HG03280 (cell line): ENCODE measurements at regions not wholly inside any gene's neighbourhood (a gene's known extent, or its start where the extent isn't known, plus 50 kb on each side); places are given as distances from the start of the nearest gene placed in this dataset.

ENCODE experiments used
- ATAC-seq: cut with Tn5 transposase; IDR thresholded peaks from one replicate; pipeline ENCODE4 v1.9.1; 2021; ENCODE audit warnings: mild to moderate bottlenecking, moderate library complexity; ENCODE audit not compliant: unreplicated experiment

DNA sequence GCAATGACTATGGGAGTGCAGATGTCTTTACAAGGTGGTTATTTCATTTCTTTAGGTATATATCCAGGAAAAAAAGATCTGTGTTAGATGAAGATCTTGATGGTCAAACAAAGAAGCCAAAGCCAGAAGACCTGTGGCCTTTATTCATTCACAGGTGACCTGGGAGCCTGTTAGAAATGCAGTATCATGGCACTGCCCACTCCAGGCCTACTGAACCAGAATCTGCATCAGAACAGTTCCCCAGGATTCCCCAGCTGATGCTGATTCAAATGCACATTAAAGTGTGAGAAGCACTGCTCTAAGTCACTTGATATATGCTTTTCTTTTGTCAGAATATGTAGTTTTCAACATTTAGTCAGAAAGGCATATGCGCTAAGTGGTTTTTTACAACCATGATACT, 251.1 kb downstream of the IPMK start:
- no peak for ATAC-seq

DNA sequence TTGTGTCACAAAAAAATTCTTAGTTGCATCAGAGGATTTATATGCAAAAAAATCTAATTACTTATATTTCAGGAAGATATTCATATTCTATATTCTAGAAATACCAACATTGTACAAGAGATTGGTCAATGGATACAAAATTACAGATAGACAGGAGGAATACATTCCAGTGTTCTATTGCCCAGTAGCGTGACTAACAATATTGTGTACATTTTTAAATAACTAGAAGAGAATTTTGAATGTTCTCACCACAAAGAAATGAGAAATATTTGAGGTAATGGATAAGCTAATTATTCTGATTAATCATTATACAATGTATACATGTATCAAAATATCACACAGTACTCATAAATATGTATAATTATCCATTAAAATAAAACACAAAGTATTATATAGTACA, 253.3 kb downstream of the IPMK start:
- ATAC-seq, result no peak

DNA sequence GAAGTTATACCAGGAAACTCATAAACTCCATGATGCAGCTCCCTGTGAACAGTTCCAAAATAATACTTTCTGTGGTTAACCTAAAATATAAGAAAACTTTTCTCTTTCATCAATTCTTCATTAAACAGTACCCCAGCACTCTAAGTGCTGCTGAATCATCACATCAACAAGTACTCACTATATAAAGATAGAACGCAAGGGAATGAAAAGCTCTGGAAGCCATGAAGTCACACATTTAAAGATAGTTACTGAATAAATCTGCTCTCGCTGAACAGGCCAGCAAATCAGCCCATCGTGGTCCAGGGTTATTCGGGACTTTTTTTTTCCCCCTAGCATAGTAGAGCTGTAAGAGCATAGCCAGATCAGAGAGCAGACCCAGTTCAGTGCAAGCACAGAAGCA, 254.3 kb downstream of the IPMK start:
- no peak for ATAC-seq

DNA sequence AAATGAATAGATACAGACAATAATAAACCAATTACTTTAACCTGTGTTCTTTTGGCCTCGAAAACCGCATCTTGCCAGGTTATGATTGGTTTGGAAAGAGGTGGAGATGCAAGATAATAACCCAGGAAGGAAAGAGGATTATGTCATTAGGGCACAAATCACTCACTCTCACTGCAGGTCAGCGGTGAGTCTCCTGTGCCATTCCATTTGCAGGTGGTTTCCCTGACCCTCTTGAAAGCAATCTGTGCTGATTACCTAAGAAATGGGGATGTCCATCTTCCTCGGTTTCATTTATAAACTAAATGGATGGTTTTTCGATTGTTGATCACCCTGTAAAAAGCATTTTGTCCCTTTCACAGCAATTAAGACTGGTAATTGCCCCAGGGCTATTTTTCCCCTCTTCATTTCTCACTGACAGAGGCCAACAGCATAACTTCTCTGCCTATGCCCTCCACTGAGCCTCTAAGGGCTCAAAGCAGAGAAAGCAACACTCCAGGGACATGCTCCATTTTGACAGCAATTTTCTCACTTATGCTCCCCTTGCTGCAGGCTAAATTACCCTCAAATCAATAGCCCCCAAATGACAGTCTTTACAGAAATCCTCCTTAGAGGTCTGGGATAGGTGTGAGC, 257.5 kb downstream of the IPMK start:
- ATAC-seq, result no peak

DNA sequence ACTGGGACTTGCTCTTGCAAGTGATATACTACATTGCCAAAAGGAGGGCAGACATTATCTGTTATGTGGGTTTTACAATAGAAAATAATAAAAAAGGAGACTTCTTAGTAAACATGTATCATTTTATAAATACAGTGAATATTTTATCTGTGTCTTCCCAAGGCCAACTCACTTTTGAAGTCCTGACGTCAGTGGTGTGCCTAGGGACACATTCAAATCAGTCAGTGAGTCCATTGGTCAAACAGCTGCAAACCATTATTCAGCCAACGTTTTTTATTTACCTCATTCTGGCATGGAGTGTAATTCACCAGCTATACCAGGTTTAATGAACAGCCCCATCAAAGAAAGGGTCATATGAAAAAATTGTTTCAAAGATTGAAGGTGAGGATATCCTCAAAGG, 263.7 kb downstream of the IPMK start:
- ATAC-seq, result no peak

DNA sequence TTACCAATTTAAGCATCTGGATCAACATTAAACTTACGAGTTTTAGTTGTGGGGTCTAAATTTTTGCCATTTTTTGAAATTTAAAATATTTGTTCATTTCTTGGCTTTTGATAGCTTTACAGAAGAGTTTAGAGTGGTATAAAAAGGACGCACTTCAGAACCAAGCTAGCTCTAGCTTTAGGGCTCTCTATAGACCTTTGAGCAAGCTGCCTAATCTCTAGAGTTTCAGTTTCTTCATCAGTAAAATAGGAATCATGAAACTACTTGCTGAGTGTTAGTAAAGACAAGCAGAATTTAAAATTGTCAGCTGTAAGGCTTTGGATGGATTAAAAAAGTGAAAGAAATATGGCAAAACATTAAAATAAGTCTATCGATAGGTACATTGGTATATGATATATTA, 266.5 kb downstream of the IPMK start:
- ATAC-seq, result no peak

DNA sequence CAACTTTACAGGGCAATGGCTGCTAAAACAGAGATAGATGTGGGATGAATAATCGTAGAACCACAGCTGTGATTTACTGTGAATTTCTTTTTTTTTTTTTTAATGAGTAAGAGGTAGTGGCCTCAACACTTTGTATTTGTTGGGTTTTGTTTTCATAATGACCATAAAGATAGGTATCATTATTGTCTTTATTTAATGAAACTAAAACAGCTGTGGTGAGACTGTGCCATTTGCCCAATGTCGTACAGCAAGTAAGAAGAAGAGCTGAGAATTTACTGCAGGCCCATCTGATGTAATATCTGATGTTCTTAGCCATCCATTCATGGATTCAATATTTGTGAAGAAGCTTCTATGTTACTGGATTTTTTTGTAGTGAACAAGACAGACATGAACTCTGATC, 271.2 kb downstream of the IPMK start:
- ATAC-seq, result no peak

DNA sequence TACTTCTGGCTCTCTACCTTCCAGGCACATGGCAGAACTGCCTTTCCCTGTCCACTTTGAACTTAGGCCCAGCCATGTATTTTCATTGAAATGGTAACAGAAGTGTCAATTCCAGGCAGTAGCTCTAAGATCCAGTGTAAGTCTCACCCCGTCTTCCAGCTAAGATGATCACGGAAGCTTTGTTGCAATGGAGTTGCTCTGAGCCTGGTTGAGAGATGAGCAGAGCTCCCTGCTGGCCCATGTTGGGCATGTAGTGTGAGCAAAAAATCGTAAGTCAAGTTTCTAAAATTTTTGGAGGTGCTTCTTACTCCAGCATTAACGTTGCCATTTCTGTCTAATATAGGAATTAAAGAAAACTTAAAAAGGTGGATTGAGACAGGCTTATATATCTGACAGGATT, 274.4 kb downstream of the IPMK start:
- ATAC-seq, result no peak

DNA sequence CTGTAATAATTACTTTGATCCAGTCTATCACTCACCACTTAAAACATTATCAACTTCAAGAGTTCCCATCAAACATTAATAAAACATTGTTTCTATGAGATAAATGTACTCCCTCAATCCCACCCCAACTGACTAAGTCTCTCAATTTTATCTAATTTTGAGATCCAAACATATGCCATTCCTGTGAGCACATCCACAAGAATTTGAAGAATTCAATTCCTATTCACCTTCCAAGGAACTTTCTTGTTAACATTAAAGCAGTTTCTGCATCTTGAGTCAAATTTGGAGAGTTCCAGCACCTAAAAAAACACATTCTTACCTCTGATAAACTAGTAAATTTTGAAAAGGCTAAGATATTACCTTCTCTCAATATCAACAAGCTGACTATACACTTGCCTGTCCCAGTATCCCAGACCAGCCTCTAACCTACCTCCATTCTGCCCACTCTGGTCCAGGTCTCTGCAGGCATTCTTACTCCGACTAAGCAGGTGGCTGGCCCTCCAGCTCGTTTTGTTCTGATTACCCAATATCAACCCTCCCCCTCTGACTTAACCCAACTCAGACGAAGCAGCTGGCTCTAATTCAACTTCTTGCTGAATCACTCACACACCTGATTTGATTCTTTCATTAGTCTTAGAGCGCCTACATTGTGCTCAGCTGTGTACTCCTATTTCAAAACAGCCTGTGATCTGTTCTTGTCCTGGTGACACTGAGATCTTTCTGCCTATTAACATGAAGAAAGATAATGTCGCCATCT, 275.2 kb downstream of the IPMK start:
- no peak for ATAC-seq

DNA sequence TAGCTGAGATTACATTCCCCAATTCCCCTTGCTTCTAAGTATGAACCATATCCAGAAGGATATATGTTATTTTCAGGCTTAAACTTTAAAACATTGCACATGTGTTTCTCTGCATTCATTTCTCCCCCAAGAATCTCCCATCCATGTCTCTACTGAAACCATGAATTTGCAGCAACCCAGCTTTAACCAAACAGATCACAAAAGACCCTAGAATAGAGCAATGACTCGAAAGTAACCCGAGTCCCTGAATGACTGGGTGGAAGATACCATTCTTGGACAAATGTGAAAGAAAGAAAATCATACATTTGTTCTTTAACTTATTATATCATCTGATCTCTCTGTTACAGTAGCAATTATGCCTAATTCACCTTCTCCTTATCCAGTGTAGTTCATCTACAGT, 278.7 kb downstream of the IPMK start:
- no peak for ATAC-seq

DNA sequence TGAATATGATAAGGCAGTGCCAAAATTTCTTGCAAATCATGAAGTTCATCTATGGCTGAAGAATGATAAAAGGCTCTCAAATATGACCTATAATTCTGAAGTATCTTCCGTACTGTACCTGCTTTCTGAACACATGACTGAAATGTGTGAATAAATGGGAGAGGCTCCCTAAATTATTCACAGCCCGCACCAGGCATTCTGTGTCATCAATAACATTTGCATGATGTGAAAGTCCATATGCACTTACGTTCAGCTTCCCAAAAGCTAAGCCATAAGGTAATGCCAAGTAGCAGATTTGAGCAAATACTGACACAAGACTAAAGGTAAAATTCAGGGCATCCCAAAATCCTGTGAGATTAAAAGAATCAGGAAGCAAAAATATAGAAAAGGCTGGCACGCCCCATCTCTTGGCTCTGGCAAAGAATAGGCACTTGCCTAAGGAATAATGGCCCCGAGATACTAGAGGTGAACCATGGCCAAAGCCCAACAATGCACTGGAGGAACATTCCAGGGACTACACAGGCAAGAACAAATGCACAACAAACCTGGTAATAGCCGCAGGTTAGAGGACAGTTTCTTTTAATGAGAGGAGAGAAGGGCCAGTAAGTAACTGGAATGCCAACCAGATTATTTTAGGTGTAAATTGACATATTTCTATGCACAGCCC, 280.5 kb downstream of the IPMK start:
- no peak for ATAC-seq

DNA sequence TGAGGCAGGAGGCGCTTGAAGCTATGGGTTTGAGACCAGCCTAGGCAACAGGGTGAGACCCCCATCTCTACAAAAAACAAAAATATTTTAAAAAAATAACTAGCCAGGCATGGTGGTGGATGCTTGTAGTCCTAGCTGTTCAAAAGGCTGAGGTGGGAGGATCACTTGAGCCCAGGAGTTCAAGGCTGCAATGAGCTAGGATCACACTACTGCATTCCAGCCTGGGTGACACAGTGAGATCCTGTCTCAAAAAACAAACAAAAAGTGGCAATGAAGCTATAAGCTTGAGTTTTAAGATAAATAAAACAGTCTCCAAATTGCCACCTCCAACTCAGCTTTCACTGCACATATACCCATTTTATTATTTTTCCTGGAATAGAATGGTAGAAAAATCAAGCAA, 281.3 kb downstream of the IPMK start:
- ATAC-seq, result no peak

DNA sequence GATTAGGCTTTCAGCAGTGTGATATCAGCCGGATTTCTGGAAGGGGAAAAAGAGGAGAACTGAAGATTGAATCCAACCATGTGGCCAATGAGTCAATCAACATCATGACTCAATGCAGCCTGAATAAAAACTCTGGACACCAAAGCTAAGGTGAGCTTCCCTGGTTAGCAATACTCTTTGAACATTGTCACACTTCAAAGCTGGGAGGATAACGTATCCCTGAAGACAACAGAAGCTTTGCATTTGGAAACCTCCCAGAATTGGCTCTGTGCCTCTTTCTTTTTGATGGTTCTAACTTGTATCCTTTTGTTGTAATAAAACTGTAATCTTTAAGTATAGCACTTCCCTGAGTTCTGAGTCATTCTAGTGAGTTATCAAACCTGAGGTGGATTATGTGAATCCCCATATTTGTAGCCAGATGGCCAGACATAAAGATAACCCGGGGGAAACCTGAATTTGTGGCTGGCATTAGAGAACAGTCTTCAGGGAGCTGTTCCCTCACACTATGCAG, 284.4 kb downstream of the IPMK start:
- no peak for ATAC-seq

DNA sequence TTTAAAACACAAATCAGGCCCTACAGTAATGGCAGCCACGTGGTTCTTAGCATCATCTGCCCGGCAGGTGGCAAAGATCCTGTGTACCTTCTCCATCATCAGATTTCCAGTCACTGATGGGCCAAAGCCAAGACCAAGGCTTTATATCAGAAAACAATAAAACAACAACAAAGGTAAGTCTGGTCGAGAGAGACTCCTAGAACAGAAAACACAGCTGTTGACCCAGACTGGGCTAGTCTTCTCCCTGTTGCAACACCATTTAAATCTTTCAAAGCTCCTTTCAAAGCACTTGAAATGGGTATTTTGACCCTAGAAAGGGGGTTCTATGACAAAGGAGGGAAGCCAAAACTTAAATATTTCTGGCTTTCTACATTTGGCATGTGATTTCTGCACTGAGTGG, 285.6 kb downstream of the IPMK start:
- no peak for ATAC-seq

DNA sequence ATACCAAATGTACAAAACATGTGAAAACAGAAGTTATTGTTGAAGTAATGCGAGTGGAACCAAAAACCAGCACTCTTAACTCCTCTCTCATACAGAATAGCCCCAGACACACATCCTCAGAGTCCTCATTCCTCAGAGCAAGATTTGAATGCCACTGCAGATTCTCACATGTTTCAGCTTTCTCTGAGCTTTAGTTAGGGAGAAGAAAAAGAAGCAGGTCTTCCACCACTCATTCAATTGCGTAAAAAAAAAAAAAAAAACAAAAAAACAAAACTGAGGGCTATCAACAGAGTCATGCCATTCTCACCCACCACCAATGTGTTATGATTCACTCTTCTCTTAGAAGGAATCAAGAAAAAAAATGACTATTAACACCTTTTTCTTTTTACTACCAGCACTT, 287.7 kb downstream of the IPMK start:
- no peak for ATAC-seq

DNA sequence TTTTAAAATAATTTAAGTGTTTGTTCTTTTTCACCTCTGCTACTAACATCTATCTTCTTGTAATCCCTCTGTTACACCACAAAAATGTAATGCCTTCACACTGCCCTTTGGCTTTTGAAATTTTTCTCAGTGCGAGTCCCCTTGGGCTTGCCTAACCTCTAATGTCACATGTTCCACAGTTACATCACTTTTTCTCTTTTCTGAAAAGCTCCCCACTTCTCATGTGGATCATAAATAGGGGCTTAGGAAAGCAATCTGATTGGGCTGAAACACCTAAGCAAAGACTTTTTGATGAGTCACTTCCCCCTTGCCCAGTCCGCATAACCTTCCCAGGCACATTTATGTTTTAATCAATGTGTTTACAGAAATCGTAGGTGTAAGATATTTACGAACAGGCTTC, 288.2 kb downstream of the IPMK start:
- no peak for ATAC-seq

DNA sequence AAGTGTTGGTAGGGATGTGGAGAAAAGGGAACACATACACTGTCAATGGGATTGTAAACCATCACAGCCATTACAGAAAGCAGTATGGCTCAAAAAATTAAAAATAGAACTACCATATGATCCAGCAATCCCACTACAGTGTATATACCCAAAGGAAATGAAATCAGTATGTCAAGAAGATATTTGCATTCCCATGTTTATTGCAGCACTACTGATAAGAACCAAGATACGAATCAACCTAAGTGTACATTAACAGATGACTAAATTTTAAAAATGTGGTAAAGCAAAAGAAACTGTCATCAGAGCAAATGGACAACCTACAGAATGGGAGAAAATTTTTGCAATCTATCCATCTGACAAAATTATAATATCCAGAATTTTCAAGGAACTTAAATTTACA, 290.4 kb downstream of the IPMK start:
- no peak for ATAC-seq

DNA sequence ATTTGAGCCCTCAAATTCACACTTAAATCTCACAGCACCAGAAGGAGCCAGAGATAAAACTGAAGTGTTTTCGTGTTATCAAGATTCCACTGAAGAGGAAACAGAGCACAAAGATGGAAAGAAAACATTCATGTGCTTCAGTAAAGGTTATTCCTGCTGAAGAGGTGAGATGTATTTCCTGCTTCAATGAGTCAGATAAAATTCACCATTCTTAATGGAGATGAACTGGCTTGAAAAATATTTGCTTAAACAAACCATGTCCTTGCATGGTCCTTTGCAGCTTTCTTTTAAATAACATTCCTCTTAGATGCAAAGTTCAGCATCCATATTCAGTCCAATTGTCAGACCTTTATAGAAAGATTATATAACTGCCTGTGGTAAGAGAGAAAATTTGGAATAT, 294.2 kb downstream of the IPMK start:
- no peak for ATAC-seq

DNA sequence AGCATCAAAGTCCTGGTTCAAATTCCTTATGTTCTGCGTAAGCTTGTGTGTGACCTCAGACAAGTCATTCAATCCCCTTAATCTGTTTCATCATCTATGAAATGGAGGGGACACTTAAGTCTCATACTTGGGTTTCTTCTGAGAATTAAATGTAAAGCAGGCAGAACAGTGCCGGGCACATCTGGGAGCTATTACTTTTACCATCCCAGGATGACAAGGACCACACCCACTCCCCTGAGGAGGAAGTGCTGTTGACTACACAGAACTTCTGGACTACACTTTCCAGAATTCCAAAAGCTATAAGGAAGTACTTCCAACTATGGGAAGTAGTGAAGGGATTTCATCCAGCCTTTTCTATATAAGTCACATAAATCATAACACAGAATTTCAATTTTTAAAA, 294.9 kb downstream of the IPMK start:
- no peak for ATAC-seq

DNA sequence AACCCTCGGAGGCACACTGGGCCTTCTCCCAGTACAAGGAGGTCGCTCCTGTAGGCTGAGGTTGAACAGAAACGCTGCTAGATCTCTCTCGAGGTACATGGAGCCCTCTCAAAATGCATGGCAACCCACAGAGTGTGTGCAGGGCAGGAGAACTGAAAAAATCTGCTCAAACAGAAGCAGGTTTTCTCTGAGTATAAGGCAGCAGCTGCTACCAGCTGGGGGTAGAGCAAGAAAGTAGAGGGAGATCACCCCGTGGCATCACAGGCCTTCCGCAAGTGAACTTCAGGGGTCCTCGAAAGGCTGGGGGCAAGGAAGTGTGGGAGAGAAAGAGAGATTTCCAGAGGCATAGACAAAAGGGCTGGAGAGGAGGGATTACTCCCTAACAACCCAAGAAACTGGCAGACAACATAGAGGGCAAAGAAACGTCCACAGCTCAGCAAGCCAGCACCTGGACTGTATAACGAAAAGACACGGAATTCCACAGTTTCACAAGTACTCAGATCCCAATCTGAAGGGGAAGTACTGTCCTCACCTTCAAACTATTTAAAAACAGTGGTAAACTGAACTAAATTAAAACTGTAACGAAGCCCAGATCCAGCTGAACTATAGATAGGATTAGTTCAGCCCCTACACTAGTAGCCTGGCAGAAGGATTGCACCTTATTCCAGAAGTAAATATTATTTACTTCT, 299.2 kb downstream of the IPMK start:
- no peak for ATAC-seq

DNA sequence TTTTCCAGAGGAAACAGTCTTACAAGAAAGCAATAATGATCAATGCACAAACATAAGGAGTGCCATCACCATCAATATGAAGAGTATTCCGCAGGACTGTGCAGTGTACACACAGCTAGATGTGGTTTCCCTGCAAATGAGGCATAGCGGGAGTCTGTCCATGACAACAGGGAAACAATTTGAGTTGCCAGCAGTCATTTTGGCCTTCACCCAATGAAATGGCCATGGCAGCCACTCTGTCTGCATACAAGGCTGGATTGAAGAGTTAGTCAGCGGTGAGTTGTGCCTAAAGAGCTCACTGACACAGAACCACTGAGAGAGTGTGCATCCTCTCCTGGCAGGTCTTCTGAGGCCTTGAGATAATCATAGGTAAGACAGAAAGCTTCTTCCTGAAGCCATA, 303.3 kb downstream of the IPMK start:
- ATAC-seq, result no peak

DNA sequence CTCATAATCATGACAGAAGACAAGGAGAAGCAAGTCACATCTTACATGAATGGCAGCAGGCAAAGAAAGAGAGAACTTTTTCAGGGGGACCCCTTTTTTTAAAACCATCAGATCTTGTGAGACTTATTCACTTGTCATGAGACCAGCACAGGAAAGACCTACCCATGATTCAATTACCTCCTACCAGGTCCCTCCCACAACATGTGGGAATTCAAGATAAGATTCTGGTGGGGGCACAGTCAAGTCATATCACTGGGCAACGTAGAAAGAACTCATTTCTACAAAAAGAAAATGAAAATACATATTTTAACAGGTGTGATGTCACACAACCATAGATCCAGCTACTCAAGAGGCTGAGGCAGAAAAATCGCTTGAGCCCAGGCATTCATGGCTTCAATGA, 304.1 kb downstream of the IPMK start:
- no peak for ATAC-seq
